Right lobe of liver (tissue), 6 donors: ENCODE measurements at regions not wholly inside any gene's neighbourhood (a gene's known extent, or its start where the extent isn't known, plus 50 kb on each side); places are given as distances from the start of the nearest gene placed in this dataset.
"Not testable (repeated sequence)": the region's sequence is repeated elsewhere in the genome, so short reads cannot be mapped to it uniquely, and the experiment has no call there.

Experiments
- ATAC-seq, 4 donors: fragments of 200-7000 bp; cut with Tn5 transposase; one replicate each; pipeline ENCODE4 v1.9.1; 2020; ENCODE audit warnings: mild to moderate bottlenecking in 4 of 4, moderate library complexity in 4 of 4
- DNase-seq, 3 donors: peaks; one replicate each; pipeline ENCODE4 v3.0.0-alpha.2; 2020
- H3K27ac ChIP-seq, 3 donors: fragments of 200-600 bp; one replicate each; pipeline ENCODE4 v1.8.0; 2022
- H3K27me3 ChIP-seq, 2 donors: fragments of 200-600 bp; one replicate each; pipeline ENCODE4 v1.8.0; 2022
- H3K36me3 ChIP-seq, 4 donors: fragments of 200-600 bp; sonication (generic) in 1 of 4; one replicate each; pipeline versions ENCODE4 v1.5.1 to v1.8.0; 2017 to 2022; ENCODE audit warnings: control low read depth in 1 of 4
- H3K4me1 ChIP-seq, 4 donors: fragments of 200-600 bp; sonication (generic) in 1 of 4; one replicate each; pipeline versions ENCODE4 v1.5.1 to v1.8.0; 2017 to 2022; ENCODE audit warnings: control low read depth in 1 of 4
- H3K4me3 ChIP-seq, 3 donors: fragments of 200-600 bp; one replicate each; pipeline ENCODE4 v1.8.0; 2022
- H3K9me3 ChIP-seq, 4 donors: fragments of 200-600 bp; sonication (generic) in 1 of 4; one replicate each; pipeline versions ENCODE4 v1.5.1 to v1.8.0; 2017 to 2022; ENCODE audit warnings: control low read depth in 1 of 4
- POLR2A ChIP-seq: fragments of 450-650 bp; IDR thresholded peaks from one replicate; pipeline ENCODE4 v1.6.1; 2017; ENCODE audit warnings: antibody characterized with exemption, mild to moderate bottlenecking
- WGBS: methylation state at CpG from one replicate; pipeline ENCODE4 v1.1.6; 2018; ENCODE audit warnings: low coverage, low lambda C conversion rate; ENCODE audit not compliant: insufficient coverage; ENCODE audit errors: missing lambda C conversion rate; 5-methylcytosine and 5-hydroxymethylcytosine counted together
- intact Hi-C, 2 donors: fragments of 100-400 bp; cut with DNase I; formaldehyde crosslinking; loops; one replicate each; pipeline versions ENCODE4 v1.11.2 to v1.14.1; 2022
- TF ChIP-seq, protein P1 (sequence below), 4 donors: fragments of 200-600 bp in 3 of 4; fragments of 450-650 bp in 1 of 4; IDR thresholded peaks; one replicate each; pipeline versions ENCODE4 v1.5.1 to v1.8.0; 2016 to 2022; ENCODE audit warnings: antibody characterized with exemption in 4 of 4, mild to moderate bottlenecking in 2 of 4
- donor health status: DM: no; HTN: yes; CAD: no.
- donor health status: DM: no; HTN: no; CAD: no.
- donor health status: DM: no; HTN: no; CAD: no.
- donor health status: DM: no; HTN: yes; CAD: no.
- donor health status: DM: no; HTN: yes; CAD: no.

DNA sequence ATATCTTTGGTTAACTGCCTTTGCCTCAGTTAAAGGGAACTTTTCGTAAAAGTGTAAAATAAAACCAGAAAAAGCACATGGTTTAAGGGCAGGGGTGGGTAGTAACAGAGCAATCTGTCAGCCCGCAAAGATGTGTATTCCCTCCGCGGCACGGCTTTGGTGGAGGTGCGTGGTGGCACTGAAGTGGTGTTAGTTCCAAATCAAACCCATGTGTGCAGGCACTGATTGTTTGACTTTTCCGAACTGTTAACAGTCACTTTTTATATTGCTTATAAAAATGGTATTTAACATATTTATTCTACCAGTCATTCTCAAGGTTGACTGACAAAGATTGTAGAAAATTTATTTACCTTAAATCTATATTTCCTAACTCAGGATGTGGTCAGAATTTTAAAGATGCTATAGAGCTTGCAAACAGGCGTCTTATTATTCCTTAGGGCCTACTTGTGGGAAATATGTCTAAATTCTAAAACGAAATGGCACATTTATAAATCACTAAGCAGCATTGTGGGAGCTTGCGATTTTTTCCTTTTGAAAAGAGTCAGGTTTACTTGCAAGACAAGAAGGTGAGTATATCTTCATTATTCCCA, 272.7 kb upstream of the PCDH18 start:
- TF ChIP-seq, protein P1, sequence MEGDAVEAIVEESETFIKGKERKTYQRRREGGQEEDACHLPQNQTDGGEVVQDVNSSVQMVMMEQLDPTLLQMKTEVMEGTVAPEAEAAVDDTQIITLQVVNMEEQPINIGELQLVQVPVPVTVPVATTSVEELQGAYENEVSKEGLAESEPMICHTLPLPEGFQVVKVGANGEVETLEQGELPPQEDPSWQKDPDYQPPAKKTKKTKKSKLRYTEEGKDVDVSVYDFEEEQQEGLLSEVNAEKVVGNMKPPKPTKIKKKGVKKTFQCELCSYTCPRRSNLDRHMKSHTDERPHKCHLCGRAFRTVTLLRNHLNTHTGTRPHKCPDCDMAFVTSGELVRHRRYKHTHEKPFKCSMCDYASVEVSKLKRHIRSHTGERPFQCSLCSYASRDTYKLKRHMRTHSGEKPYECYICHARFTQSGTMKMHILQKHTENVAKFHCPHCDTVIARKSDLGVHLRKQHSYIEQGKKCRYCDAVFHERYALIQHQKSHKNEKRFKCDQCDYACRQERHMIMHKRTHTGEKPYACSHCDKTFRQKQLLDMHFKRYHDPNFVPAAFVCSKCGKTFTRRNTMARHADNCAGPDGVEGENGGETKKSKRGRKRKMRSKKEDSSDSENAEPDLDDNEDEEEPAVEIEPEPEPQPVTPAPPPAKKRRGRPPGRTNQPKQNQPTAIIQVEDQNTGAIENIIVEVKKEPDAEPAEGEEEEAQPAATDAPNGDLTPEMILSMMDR (IDR thresholded peaks at IDR 0.05), result no peak
- TF ChIP-seq POLR2A, result no peak
- Histone ChIP-seq H3K27ac (no peak overlapping the region), H3K9me3 (no peaks in the 10 kb centered on the region), H3K36me3 (no peaks in the 10 kb centered on the region), H3K27me3 (no peaks in the 10 kb centered on the region), H3K4me1 (no peaks in the 10 kb centered on the region), H3K4me3 (no peak overlapping the region)
- intact Hi-C loops, result no loop called here
- WGBS, result 64% methylated on average over 10 of the region's 10 CpGs
- ATAC-seq, result no peak
- no peak for DNase-seq

- no peak overlapping the region for H3K27ac ChIP-seq
- no peaks in the 10 kb centered on the region for H3K36me3 ChIP-seq
- TF ChIP-seq POLR2A, result no peak
- TF ChIP-seq, protein P1 (IDR thresholded peaks at IDR 0.05), result no peak
- H3K4me3 ChIP-seq, result no peak overlapping the region
- intact Hi-C loops, result no loop called here
- no peak for DNase-seq
- no peaks in the 10 kb centered on the region for H3K27me3 ChIP-seq
- 10% methylated on average over 1 of the region's 1 CpG for WGBS
- H3K4me1 ChIP-seq, result no peaks in the 10 kb centered on the region
- H3K9me3 ChIP-seq, result no peaks in the 10 kb centered on the region
- ATAC-seq, result no peak
These were observed 268.6 kb upstream of the PCDH18 start for GRCh38 chr4:137800861-137801260.

GRCh38 chr4:137794764-137795254, 262.5 kb upstream of the PCDH18 start:
- 40% methylated on average over 5 of the region's 6 CpGs for WGBS
- H3K27ac ChIP-seq, result no peak overlapping the region
- no peaks in the 10 kb centered on the region for H3K36me3 ChIP-seq
- intact Hi-C loops, result no loop called here
- H3K9me3 ChIP-seq, result no peaks in the 10 kb centered on the region
- TF ChIP-seq, protein P1 (IDR thresholded peaks at IDR 0.05), result no peak
- no peak for TF ChIP-seq POLR2A
- ATAC-seq (no peak), DNase-seq (no peak)
- H3K27me3 ChIP-seq, result no peaks in the 10 kb centered on the region
- H3K4me3 ChIP-seq, result no peak overlapping the region
- H3K4me1 ChIP-seq, result no peaks in the 10 kb centered on the region

GRCh38 chr4:137789263-137789662, 257.0 kb upstream of the PCDH18 start:
- H3K27me3 ChIP-seq, H3K27ac ChIP-seq, DNase-seq, ATAC-seq, H3K36me3 ChIP-seq, H3K4me3 ChIP-seq, H3K9me3 ChIP-seq, H3K4me1 ChIP-seq, intact Hi-C loops: not testable (repeated sequence)
- 91% methylated on average over 3 of the region's 3 CpGs for WGBS

GRCh38 chr4:137783923-137784322, 251.6 kb upstream of the PCDH18 start:
- peak in 1 of 3 donors; percentile 22 for DNase-seq
- H3K27ac ChIP-seq, H3K27me3 ChIP-seq, H3K4me3 ChIP-seq, H3K36me3 ChIP-seq, intact Hi-C loops, H3K4me1 ChIP-seq, H3K9me3 ChIP-seq, ATAC-seq: not testable (repeated sequence)
- 43% methylated on average over 3 of the region's 7 CpGs for WGBS
